Pancreas (tissue), 10 donors: ENCODE measurements at regions not wholly inside any gene's neighbourhood (a gene's known extent, or its start where the extent isn't known, plus 50 kb on each side); places are given as distances from the start of the nearest gene placed in this dataset.

ENCODE experiments used
- ATAC-seq, 4 donors: fragments of 200-7000 bp; cut with Tn5 transposase; one replicate each; pipeline versions ENCODE4 v1.8.0 to v1.9.1; 2020; ENCODE audit warnings: mild to moderate bottlenecking in 4 of 4, moderate library complexity in 4 of 4
- DNase-seq, 6 donors: peaks; one replicate each; pipeline ENCODE4 v3.0.0-alpha.2; 2020
- FAIRE-seq: peaks from 2 replicates; lab custom pipeline; 2012; peaks lifted over from hg19 to GRCh38; lab: Jason Lieb, UNC
- H3K27ac ChIP-seq, 4 donors: fragments of 200-600 bp; sonication (generic); 1 replicate in 3 of 4; 2 replicates in 1 of 4; pipeline versions ENCODE4 v1.5.0 to v1.8.0; 2020
- H3K27me3 ChIP-seq, 4 donors: fragments of 200-600 bp; one replicate each; pipeline ENCODE4 v1.8.0; 2021
- H3K36me3 ChIP-seq, 3 donors: fragments of 200-600 bp; sonication (generic) in 1 of 3; one replicate each; pipeline versions ENCODE4 v1.5.0 to v1.8.0; 2020 to 2021
- H3K4me1 ChIP-seq, 3 donors: fragments of 200-600 bp; one replicate each; pipeline ENCODE4 v1.8.0; 2021
- H3K4me3 ChIP-seq, 4 donors: fragments of 200-600 bp; sonication (generic) in 2 of 4; one replicate each; pipeline versions ENCODE4 v1.5.0 to v1.8.0; 2020 to 2021
- H3K9me3 ChIP-seq, 4 donors: fragments of 200-600 bp; one replicate each; pipeline ENCODE4 v1.8.0; 2021
- CTCF ChIP-seq, 4 donors: fragments of 200-600 bp; sonication (generic) in 3 of 4; IDR thresholded peaks; one replicate each; pipeline versions ENCODE4 v1.5.0 to v1.8.0; 2021; ENCODE audit warnings: antibody characterized with exemption in 4 of 4
- WGBS, 2 donors: extraction: QIAGEN DNeasy Blood & Tissue Kit; methylation state at CpG; one replicate each; pipeline ENCODE4 v1.1.7; 2013; 5-methylcytosine and 5-hydroxymethylcytosine counted together
- intact Hi-C, 3 donors: fragments of 100-400 bp; cut with DNase I; formaldehyde crosslinking; loops; one replicate each; pipeline versions ENCODE4 v1.11.1 to v1.14.2; 2022
- donor health status: healthy with polysubstance abuse.
- donor health status: DM: no; HTN: no; CAD: no; lungs with moderate emphysema.
- donor health status: DM: no; HTN: no; CAD: no.
- donor health status: control.
- donor health status: control.
- donor health status: Bipolar disorder and iron deficiency.
- donor health status: DM: yes; HTN: yes; CAD: no.
- donor health status: DM: no; HTN: no; CAD: no.
- donor health status: DM: no; HTN: no; CAD: no.
- donor health status: DM: yes; HTN: yes; CAD: no.

GRCh38 chrX:121921258-121921657 is 873.8 kb downstream of the GLUD2 start:
- no peaks in the 10 kb centered on the region for H3K4me1 ChIP-seq
- no peak overlapping the region for H3K27ac ChIP-seq
- no peak overlapping the region for H3K4me3 ChIP-seq
- H3K36me3 ChIP-seq = no peaks in the 10 kb centered on the region
- 32 to 44% methylated on average over 2 of the region's 2 CpGs for WGBS, 2 donors
- no peak for FAIRE-seq
- ATAC-seq = no peak
- H3K9me3 ChIP-seq = no peaks in the 10 kb centered on the region
- intact Hi-C loops = no loop called here
- DNase-seq = no peak
- TF ChIP-seq CTCF (IDR thresholded peaks at IDR 0.05) = no peak
- H3K27me3 ChIP-seq = no peaks in the 10 kb centered on the region

- FAIRE-seq = no peak
- intact Hi-C loops = no loop called here
- 66 to 67% methylated on average over 2 of the region's 2 CpGs for WGBS, 2 donors
- Histone ChIP-seq H3K4me3 (no peak overlapping the region), H3K27ac (no peak overlapping the region), H3K4me1 (no peaks in the 10 kb centered on the region), H3K36me3 (no peaks in the 10 kb centered on the region), H3K9me3 (no peaks in the 10 kb centered on the region), H3K27me3 (no peaks in the 10 kb centered on the region)
- ATAC-seq = no peak
- no peak for DNase-seq
- TF ChIP-seq CTCF (IDR thresholded peaks at IDR 0.05) = no peak
Measured at GRCh38 chrX:121931567-121931966, 884.2 kb downstream of the GLUD2 start.

GRCh38 chrX:121932688-121933087 is 885.3 kb downstream of the GLUD2 start:
- DNase-seq (no peak), FAIRE-seq (no peak), ATAC-seq (no peak)
- intact Hi-C loops = no loop called here
- Histone ChIP-seq H3K36me3 (no peaks in the 10 kb centered on the region), H3K4me3 (no peak overlapping the region), H3K9me3 (no peaks in the 10 kb centered on the region), H3K27ac (no peak overlapping the region), H3K4me1 (no peaks in the 10 kb centered on the region), H3K27me3 (no peaks in the 10 kb centered on the region)
- no peak for TF ChIP-seq CTCF (IDR thresholded peaks at IDR 0.05)
- WGBS, 2 donors = 52 to 62% methylated on average over 2 of the region's 2 CpGs

- no peak for FAIRE-seq
- no peak for ATAC-seq
- Histone ChIP-seq H3K4me3 (no peak overlapping the region), H3K36me3 (no peaks in the 10 kb centered on the region), H3K4me1 (no peaks in the 10 kb centered on the region), H3K27ac (no peak overlapping the region), H3K9me3 (no peaks in the 10 kb centered on the region), H3K27me3 (no peaks in the 10 kb centered on the region)
- DNase-seq = no peak
- TF ChIP-seq CTCF (IDR thresholded peaks at IDR 0.05) = no peak
- WGBS, 2 donors = 46 to 54% methylated on average over 7 of the region's 7 CpGs
- intact Hi-C loops = no loop called here
Measured at GRCh38 chrX:121949041-121949760, 901.8 kb downstream of the GLUD2 start.

GRCh38 chrX:121958886-121959285 is 911.5 kb downstream of the GLUD2 start:
- no peak overlapping the region for H3K27ac ChIP-seq
- H3K36me3 ChIP-seq = no peaks in the 10 kb centered on the region
- ATAC-seq = no peak
- no peak for FAIRE-seq
- no peak for DNase-seq
- no peak overlapping the region for H3K4me3 ChIP-seq
- TF ChIP-seq CTCF (IDR thresholded peaks at IDR 0.05) = no peak
- no peaks in the 10 kb centered on the region for H3K9me3 ChIP-seq
- intact Hi-C loops = no loop called here
- H3K4me1 ChIP-seq = no peaks in the 10 kb centered on the region
- no peaks in the 10 kb centered on the region for H3K27me3 ChIP-seq
